ENCODE measurements at regions not wholly inside any gene's neighbourhood (a gene's known extent, or its start where the extent isn't known, plus 50 kb on each side); places are given as distances from the start of the nearest gene placed in this dataset.

GRCh38 chr11:95455228-95455970, 224.4 kb upstream of the SESN3 start:
- no peak for DNase-seq
- Histone ChIP-seq H3K9me3 (no peaks in the 10 kb centered on the region), H3K36me3 (no peaks in the 10 kb centered on the region), H3K27me3 (no peaks in the 10 kb centered on the region), H3K27ac (no peak overlapping the region), H3K4me1 (no peaks in the 10 kb centered on the region), H3K4me3 (no peak overlapping the region)
- no peak for TF ChIP-seq POLR2A (IDR thresholded peaks at IDR 0.05)
- TF ChIP-seq, protein P1, sequence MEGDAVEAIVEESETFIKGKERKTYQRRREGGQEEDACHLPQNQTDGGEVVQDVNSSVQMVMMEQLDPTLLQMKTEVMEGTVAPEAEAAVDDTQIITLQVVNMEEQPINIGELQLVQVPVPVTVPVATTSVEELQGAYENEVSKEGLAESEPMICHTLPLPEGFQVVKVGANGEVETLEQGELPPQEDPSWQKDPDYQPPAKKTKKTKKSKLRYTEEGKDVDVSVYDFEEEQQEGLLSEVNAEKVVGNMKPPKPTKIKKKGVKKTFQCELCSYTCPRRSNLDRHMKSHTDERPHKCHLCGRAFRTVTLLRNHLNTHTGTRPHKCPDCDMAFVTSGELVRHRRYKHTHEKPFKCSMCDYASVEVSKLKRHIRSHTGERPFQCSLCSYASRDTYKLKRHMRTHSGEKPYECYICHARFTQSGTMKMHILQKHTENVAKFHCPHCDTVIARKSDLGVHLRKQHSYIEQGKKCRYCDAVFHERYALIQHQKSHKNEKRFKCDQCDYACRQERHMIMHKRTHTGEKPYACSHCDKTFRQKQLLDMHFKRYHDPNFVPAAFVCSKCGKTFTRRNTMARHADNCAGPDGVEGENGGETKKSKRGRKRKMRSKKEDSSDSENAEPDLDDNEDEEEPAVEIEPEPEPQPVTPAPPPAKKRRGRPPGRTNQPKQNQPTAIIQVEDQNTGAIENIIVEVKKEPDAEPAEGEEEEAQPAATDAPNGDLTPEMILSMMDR (IDR thresholded peaks at IDR 0.05) = no peak

DNA sequence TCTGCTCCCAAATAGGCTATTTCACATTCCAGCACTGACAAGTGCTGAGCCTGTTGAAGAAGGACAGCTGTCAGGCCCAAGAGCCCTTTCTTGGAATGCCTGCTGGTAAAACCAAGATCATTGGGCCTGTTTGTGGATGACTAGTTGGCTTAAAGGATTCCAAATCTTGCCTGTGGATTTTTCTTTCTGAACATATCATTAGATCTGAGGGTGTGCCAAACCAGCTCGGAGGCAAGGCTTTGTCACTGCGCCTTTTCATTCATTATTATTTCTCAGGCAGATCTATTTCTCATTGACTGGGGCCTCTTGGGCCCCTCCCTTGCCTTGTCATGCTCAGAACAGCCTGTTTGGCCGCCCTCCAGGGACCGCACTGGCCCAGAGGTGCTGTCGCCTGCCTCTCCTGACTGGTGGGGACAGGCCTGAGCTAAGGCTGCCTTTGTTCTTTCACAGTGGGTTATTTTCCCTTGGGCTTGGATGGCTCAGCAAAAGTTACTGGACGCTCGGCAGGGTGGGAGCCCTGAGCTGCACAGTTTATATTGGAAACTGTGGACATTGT, 222.7 kb upstream of the SESN3 start:
- H3K4me1 ChIP-seq = no peaks in the 10 kb centered on the region
- H3K4me3 ChIP-seq = no peak overlapping the region
- TF ChIP-seq POLR2A (IDR thresholded peaks at IDR 0.05) = no peak
- TF ChIP-seq, protein P1 (IDR thresholded peaks at IDR 0.05) = no peak
- H3K27me3 ChIP-seq = no peaks in the 10 kb centered on the region
- H3K27ac ChIP-seq = no peak overlapping the region
- H3K36me3 ChIP-seq = no peaks in the 10 kb centered on the region
- no peak for DNase-seq
- H3K9me3 ChIP-seq = no peaks in the 10 kb centered on the region

DNA sequence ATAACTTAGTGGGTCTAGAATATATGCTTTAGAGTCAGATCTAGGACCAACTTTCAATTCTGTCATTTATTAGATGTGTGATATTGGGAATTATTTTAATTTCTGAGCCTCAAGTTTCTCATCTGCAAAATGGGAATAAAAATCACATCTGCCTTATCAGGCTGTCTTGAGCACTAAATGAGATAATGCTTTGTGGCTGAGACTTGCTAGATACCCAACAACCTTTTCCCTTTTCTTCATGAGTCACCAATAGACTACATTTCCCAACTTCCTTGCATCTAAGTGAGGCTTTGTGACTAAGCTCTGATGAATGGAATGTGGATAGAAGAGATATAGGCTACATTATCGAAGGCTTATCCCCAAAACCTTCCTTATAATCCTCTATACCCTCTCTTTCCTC, 220.7 kb upstream of the SESN3 start:
- no peak overlapping the region for H3K4me3 ChIP-seq
- H3K4me1 ChIP-seq = no peaks in the 10 kb centered on the region
- H3K9me3 ChIP-seq = no peaks in the 10 kb centered on the region
- TF ChIP-seq POLR2A (IDR thresholded peaks at IDR 0.05) = no peak
- TF ChIP-seq, protein P1 (IDR thresholded peaks at IDR 0.05) = no peak
- no peaks in the 10 kb centered on the region for H3K36me3 ChIP-seq
- no peaks in the 10 kb centered on the region for H3K27me3 ChIP-seq
- no peak for DNase-seq
- no peak overlapping the region for H3K27ac ChIP-seq

GRCh38 chr11:95451261-95451660, 220.3 kb upstream of the SESN3 start:
- Histone ChIP-seq H3K36me3 (no peaks in the 10 kb centered on the region), H3K4me1 (no peaks in the 10 kb centered on the region), H3K4me3 (no peak overlapping the region), H3K27ac (no peak overlapping the region), H3K9me3 (no peaks in the 10 kb centered on the region), H3K27me3 (no peaks in the 10 kb centered on the region)
- no peak for DNase-seq
- TF ChIP-seq POLR2A (IDR thresholded peaks at IDR 0.05) = no peak
- TF ChIP-seq, protein P1 (IDR thresholded peaks at IDR 0.05) = no peak

DNA sequence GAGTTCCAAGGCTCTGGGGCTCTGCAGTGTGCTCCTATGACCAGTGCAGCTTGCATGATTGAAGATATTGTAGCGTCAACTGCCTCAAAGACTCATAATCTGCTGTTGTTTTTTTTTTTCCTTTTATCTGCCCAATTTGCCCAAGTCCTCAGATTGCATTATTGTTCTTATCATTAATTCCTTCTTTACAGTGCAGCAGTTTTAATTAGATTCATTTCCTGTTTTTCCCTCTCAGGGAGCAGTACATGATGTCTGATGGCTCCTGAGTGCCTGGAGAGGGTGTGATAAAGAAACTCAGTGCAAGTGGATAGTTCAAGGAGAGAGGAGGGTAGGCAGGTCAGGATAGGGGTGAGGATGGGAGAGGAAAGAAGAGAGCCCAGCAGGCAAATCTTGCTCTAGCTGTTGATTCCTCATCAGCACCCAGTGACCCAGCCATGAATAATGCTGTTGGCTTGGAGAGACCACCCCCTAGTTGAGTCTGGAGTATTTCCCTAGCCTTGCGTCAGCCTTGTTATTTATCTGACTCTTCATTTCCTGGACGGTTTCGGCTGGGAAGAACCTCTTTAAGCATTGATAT, 219.6 kb upstream of the SESN3 start:
- no peaks in the 10 kb centered on the region for H3K36me3 ChIP-seq
- H3K27me3 ChIP-seq = no peaks in the 10 kb centered on the region
- no peaks in the 10 kb centered on the region for H3K4me1 ChIP-seq
- no peak for TF ChIP-seq POLR2A (IDR thresholded peaks at IDR 0.05)
- TF ChIP-seq, protein P1 (IDR thresholded peaks at IDR 0.05) = no peak
- H3K9me3 ChIP-seq = no peaks in the 10 kb centered on the region
- H3K27ac ChIP-seq = no peak overlapping the region
- no peak for DNase-seq
- no peak overlapping the region for H3K4me3 ChIP-seq

All from Peyer's patch (tissue), 4 donors.